GM23248 (cell line): ENCODE measurements at regions not wholly inside any gene's neighbourhood (a gene's known extent, or its start where the extent isn't known, plus 50 kb on each side); places are given as distances from the start of the nearest gene placed in this dataset.
"Not testable (repeated sequence)": the region's sequence is repeated elsewhere in the genome, so short reads cannot be mapped to it uniquely, and the experiment has no call there.

Experiments
- DNase-seq: peaks from one replicate; pipeline ENCODE4 v3.0.0-alpha.2; 2015
- H2AFZ ChIP-seq: fragments of 200-600 bp; sonication (generic); 2 replicates; pipeline ENCODE4 v1.6.1; 2016; ENCODE audit warnings: antibody characterized with exemption
- H3F3A ChIP-seq: fragments of 200-600 bp; sonication (generic); 2 replicates; pipeline ENCODE4 v1.6.1; 2016; ENCODE audit warnings: mild to moderate bottlenecking, antibody characterized with exemption, mixed run types; ENCODE audit not compliant: insufficient read depth
- H3K27ac ChIP-seq: fragments of 200-600 bp; sonication (generic); 2 replicates; pipeline ENCODE4 v1.5.1; 2016; ENCODE audit warnings: mild to moderate bottlenecking
- H3K27me3 ChIP-seq: fragments of 200-600 bp; sonication (generic); replicated peaks from 2 replicates; pipeline ENCODE4 v1.6.1; 2016; ENCODE audit warnings: mild to moderate bottlenecking; ENCODE audit not compliant: insufficient read depth
- H3K36me3 ChIP-seq: fragments of 200-600 bp; sonication (generic); 2 replicates; pipeline ENCODE4 v1.6.1; 2016; ENCODE audit warnings: low read depth, mild to moderate bottlenecking
- H3K4me1 ChIP-seq: fragments of 200-600 bp; sonication (generic); 2 replicates; pipeline ENCODE4 v1.6.1; 2016; ENCODE audit warnings: mild to moderate bottlenecking; ENCODE audit not compliant: insufficient read depth
- H3K4me2 ChIP-seq: fragments of 200-600 bp; sonication (generic); one replicate; pipeline ENCODE4 v1.6.1; 2016; ENCODE audit warnings: mild to moderate bottlenecking; ENCODE audit not compliant: unreplicated experiment
- H3K4me3 ChIP-seq: fragments of 200-600 bp; sonication (generic); 2 replicates; pipeline ENCODE4 v1.5.1; 2016; ENCODE audit warnings: mild to moderate bottlenecking
- H3K79me2 ChIP-seq: fragments of 200-600 bp; sonication (generic); 2 replicates; pipeline ENCODE4 v1.6.1; 2016; ENCODE audit warnings: mild to moderate bottlenecking; ENCODE audit not compliant: insufficient read depth
- H3K9ac ChIP-seq: fragments of 200-600 bp; sonication (generic); 2 replicates; pipeline ENCODE4 v1.6.1; 2016; ENCODE audit warnings: mild to moderate bottlenecking
- H3K9me2 ChIP-seq: fragments of 200-600 bp; sonication (generic); 2 replicates; pipeline ENCODE4 v1.6.1; 2016; ENCODE audit warnings: mixed run types, mild to moderate bottlenecking, moderate library complexity; ENCODE audit not compliant: insufficient read depth
- H3K9me3 ChIP-seq: fragments of 200-600 bp; sonication (generic); one replicate; pipeline ENCODE4 v1.6.1; 2017; ENCODE audit warnings: low read depth
- H4K20me1 ChIP-seq: fragments of 200-600 bp; sonication (generic); 2 replicates; pipeline ENCODE4 v1.6.0; 2016; ENCODE audit not compliant: insufficient read depth
- EZH2 ChIP-seq: fragments of 200-600 bp; sonication (generic); IDR thresholded peaks from 2 replicates; pipeline ENCODE4 v1.6.1; 2018; ENCODE audit warnings: antibody characterized with exemption, mild to moderate bottlenecking; ENCODE audit not compliant: insufficient read depth, poor library complexity, severe bottlenecking
- EZH2phosphoT487 ChIP-seq: fragments of 200-600 bp; sonication (generic); IDR thresholded peaks from 2 replicates; pipeline ENCODE4 v1.6.1; 2018; ENCODE audit warnings: antibody characterized with exemption, moderate library complexity, mild to moderate bottlenecking, low read depth; ENCODE audit not compliant: insufficient read depth
- WGBS, 2 experiments: methylation state at CpG; one replicate each; pipeline ENCODE4 v1.1.6; 2015 to 2017; ENCODE audit warnings: low lambda C conversion rate in 2 of 2, low coverage in 1 of 2; ENCODE audit errors: missing lambda C conversion rate in 2 of 2; 5-methylcytosine and 5-hydroxymethylcytosine counted together
- in situ Hi-C: fragments of 300-500 bp; cut with MboI; formaldehyde crosslinking; loops from 2 replicates; pipeline ENCODE4 v1.15.0; 2020

GRCh38 chr12:100068305-100068704 lies 74.4 kb downstream of the BLTP3B start:
- H3K79me2 ChIP-seq = 0 out of 2 replicates have a peak, but pooled peaks cover 13% of the 10 kb centered on the region
- 93 to 100% methylated on average over 1 of the region's 1 CpG for WGBS, 2 experiments
- peaks cover 29% of the 10 kb centered on the region for H3K36me3 ChIP-seq

GRCh38 chr12:100061814-100062213 lies 77.1 kb upstream of the ANKS1B start:
- Histone ChIP-seq H3K9me2 (no peaks in the 10 kb centered on the region), H2AFZ (no peak overlapping the region), H3K9ac (no peak overlapping the region), H3K4me2 (no peak overlapping the region), H4K20me1 (0 out of 2 replicates have a peak, but pooled peaks cover 3% of the 10 kb centered on the region), H3K4me1 (peaks cover 13% of the 10 kb centered on the region), H3K9me3 (no peaks in the 10 kb centered on the region), H3K27me3 (no peaks in the 10 kb centered on the region), H3K27ac (no peak overlapping the region), H3K36me3 (peaks cover 25% of the 10 kb centered on the region), H3K79me2 (no peaks in the 10 kb centered on the region), H3K4me3 (no peak overlapping the region), H3F3A (peaks cover 19% of the 10 kb centered on the region; the same call in 1 of the 2 replicates)
- 72 to 74% methylated on average over 3 of the region's 3 CpGs for WGBS, 2 experiments
- TF ChIP-seq EZH2 = no peak
- no peak for TF ChIP-seq EZH2phosphoT487
- in situ Hi-C loops = no loop called here
- no peak for DNase-seq

More at GRCh38 chr12:100068305-100068704, 74.4 kb downstream of the BLTP3B start:
- TF ChIP-seq EZH2phosphoT487 (no peak), EZH2 (no peak)
- Histone ChIP-seq H3K27ac (no peak overlapping the region), H3K27me3 (no peaks in the 10 kb centered on the region), H3K9ac (no peak overlapping the region), H4K20me1 (0 out of 2 replicates have a peak, but pooled peaks cover 3% of the 10 kb centered on the region), H3K4me2 (no peak overlapping the region), H3K4me3 (no peak overlapping the region), H3F3A (no peaks in the 10 kb centered on the region), H3K4me1 (no peaks in the 10 kb centered on the region), H2AFZ (no peak overlapping the region), H3K9me2 (no peaks in the 10 kb centered on the region), H3K9me3 (no peaks in the 10 kb centered on the region)
- DNase-seq = no peak
- in situ Hi-C loops = no loop called here

- Histone ChIP-seq H3K9ac (0 out of 2 replicates have a peak overlapping the region, but pooled peaks have one; percentile 12), H3K4me2 (peak overlapping the region; percentile 4), H2AFZ (no peak overlapping the region), H4K20me1 (no peaks in the 10 kb centered on the region), H3K9me2 (no peaks in the 10 kb centered on the region), H3K79me2 (no peaks in the 10 kb centered on the region), H3K9me3 (no peaks in the 10 kb centered on the region), H3K4me1 (peaks cover 13% of the 10 kb centered on the region), H3K4me3 (no peak overlapping the region), H3F3A (peaks cover 19% of the 10 kb centered on the region; the same call in 1 of the 2 replicates), H3K27ac (peak overlapping the region; percentile 52), H3K27me3 (no peaks in the 10 kb centered on the region), H3K36me3 (peaks cover 22% of the 10 kb centered on the region)
- WGBS, 2 experiments = 61 to 62% methylated on average over 3 of the region's 3 CpGs
- in situ Hi-C loops = loop anchor here (10.0 kb wide), 1 partner anchor 156 kb away; no protein-coding TSS in a partner anchor
- TF ChIP-seq EZH2 = no peak
- peak; percentile 85 for DNase-seq
Measured at GRCh38 chr12:100058482-100059029, 73.8 kb upstream of the ANKS1B start.

- H3K4me2 ChIP-seq, H4K20me1 ChIP-seq, H3K9me3 ChIP-seq, DNase-seq, H3K9me2 ChIP-seq, H3K9ac ChIP-seq, H2AFZ ChIP-seq, H3F3A ChIP-seq, in situ Hi-C loops, H3K27me3 ChIP-seq, H3K4me1 ChIP-seq, H3K4me3 ChIP-seq, H3K79me2 ChIP-seq, H3K27ac ChIP-seq: not testable (repeated sequence)
- WGBS, 2 experiments = 90 to 95% methylated on average over 3 of the region's 3 CpGs
- peaks cover 25% of the 10 kb centered on the region for H3K36me3 ChIP-seq
Measured at GRCh38 chr12:100046202-100046601, 61.5 kb upstream of the ANKS1B start.

- no peaks in the 10 kb centered on the region for H4K20me1 ChIP-seq
- no peaks in the 10 kb centered on the region for H3F3A ChIP-seq
- in situ Hi-C loops = no loop called here
- H3K9ac ChIP-seq = no peak overlapping the region
- no peaks in the 10 kb centered on the region for H3K79me2 ChIP-seq
- H2AFZ ChIP-seq = no peak overlapping the region
- WGBS, 2 experiments = 95 to 96% methylated on average over 3 of the region's 3 CpGs
- H3K9me3 ChIP-seq = no peaks in the 10 kb centered on the region
- H3K9me2 ChIP-seq = no peaks in the 10 kb centered on the region
- H3K27ac ChIP-seq = no peak overlapping the region
- H3K4me2 ChIP-seq = no peak overlapping the region
- peaks cover 16% of the 10 kb centered on the region for H3K36me3 ChIP-seq
- no peak overlapping the region for H3K4me3 ChIP-seq
- no peak for DNase-seq
- no peak for TF ChIP-seq EZH2
- no peak for TF ChIP-seq EZH2phosphoT487
- no peaks in the 10 kb centered on the region for H3K4me1 ChIP-seq
- H3K27me3 ChIP-seq = no peaks in the 10 kb centered on the region
Measured at GRCh38 chr12:100044266-100044665, 59.5 kb upstream of the ANKS1B start.
